ENCODE measurements at regions not wholly inside any gene's neighbourhood (a gene's known extent, or its start where the extent isn't known, plus 50 kb on each side); places are given as distances from the start of the nearest gene placed in this dataset.

DNA sequence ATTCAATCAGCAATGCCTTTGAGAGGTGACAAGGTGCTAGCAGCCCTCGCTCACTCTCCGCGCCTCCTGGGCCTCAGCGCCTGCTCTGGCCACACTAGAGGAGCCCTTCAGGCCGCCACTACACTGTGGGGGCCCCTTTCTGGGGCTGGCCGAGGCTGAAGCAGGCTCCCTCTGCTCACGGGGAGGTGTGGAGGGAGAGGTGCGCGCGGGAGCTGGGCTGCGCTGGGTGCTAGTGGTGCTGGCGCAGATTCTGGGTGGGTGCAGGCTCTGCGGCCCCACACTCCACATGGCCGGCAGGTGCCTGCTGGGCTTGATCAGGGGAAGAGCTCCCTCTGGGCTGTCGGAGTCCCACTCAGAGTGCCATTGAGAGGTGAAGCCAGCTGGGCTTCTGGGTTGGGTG lies 351.0 kb downstream of the GASK1B start:
- no peak overlapping the region for H3K27ac Mint-ChIP-seq
- H3K4me3 Mint-ChIP-seq = no peak overlapping the region
- no peaks in the 10 kb centered on the region for H3K4me1 Mint-ChIP-seq
- no peaks in the 10 kb centered on the region for H3K36me3 Mint-ChIP-seq
- DNase-seq (no peak), ATAC-seq (ENCODE audit: low read depth in 2 of 2) (no peak)
- H3K9me3 Mint-ChIP-seq = peaks cover 6 to 21% (median 12%) of the 10 kb centered on the region in 7 donors
- no peaks in the 10 kb centered on the region for H3K27me3 Mint-ChIP-seq

DNA sequence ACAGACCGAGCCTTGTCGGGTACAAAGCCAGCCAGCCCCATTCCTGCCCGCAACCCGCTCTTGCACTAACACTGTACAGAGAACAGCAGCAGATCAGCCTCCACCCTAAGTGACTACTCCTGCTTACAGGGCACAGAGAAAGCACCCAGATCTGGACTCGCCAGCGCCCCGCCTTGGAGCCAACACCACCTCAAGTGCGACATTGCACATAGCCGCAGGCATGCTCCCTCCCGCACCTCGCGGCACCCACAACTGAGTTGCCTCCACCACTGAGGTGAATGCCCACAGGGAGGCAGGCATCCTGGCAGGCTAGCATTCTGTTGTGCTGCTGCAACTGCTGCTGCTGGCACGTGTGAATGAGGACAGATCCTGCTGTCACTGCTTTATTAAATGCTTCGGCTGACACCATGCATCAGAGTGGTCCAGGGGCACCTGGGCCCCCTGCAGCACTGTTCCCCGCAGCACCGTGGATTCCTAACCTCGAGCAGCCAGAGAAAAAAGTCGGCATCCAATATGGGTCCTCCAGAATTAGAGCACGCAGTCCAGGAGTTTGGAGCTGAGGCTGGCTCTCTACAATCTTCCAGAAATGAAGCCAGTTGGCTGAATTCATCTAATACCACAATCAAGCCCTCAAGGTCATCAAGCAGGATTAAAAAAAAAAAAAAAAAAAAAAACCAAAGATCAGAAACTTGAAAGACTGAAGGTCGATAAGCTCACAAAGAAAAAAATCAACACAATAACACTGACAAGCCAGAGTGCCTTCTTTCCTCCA lies 352.9 kb downstream of the GASK1B start:
- DNase-seq = no peak
- Mint-ChIP-seq H3K4me1 (no peaks in the 10 kb centered on the region), H3K27ac (no peak overlapping the region), H3K9me3 (peaks cover 6 to 13% (median 9%) of the 10 kb centered on the region in 7 donors), H3K36me3 (no peaks in the 10 kb centered on the region), H3K27me3 (no peaks in the 10 kb centered on the region), H3K4me3 (no peak overlapping the region)
- ATAC-seq (ENCODE audit: low read depth in 2 of 2) = no peak

DNA sequence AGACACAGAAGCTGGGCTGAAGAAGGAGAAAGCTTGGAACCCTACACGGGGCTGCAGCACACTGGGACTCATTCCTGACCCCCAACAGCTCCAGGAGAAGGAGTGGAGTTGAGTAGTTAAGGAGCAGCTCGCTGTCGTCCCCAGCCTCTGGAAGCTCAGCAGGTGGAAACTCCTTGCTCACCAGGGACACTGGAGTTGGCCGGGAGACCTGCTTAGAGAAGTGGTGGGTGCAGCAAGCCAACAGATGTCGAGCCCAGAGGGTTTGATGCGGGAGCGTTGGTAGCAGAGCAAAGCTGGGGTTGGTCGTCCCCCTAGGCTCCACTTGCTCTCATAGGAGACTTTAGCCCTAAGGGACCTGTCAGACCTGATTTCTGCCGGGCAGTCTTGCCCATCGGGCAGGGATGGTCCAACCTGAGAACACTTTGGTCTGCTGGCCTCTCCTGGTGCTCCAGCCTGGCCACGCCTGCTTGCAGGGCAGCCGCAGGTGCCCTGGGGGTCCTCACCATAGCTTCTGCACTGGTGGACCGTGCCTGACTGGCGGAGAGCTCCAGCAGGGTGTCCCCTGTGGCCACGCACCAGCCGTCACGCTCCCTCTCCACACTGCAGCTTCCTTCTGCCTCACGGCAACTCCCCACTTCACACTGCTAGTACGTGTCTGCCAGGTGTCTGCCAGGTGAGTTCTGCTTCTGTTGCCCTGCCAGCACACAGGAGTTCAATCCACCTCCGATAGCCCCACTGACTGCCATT lies 353.7 kb downstream of the GASK1B start:
- no peaks in the 10 kb centered on the region for H3K36me3 Mint-ChIP-seq
- H3K27me3 Mint-ChIP-seq = no peaks in the 10 kb centered on the region
- DNase-seq = no peak
- H3K4me1 Mint-ChIP-seq = no peaks in the 10 kb centered on the region
- H3K4me3 Mint-ChIP-seq = no peak overlapping the region
- H3K9me3 Mint-ChIP-seq = peaks cover 5 to 12% (median 6%) of the 10 kb centered on the region in 7 donors
- no peak overlapping the region for H3K27ac Mint-ChIP-seq
- ATAC-seq (ENCODE audit: low read depth in 2 of 2) = no peak

DNA sequence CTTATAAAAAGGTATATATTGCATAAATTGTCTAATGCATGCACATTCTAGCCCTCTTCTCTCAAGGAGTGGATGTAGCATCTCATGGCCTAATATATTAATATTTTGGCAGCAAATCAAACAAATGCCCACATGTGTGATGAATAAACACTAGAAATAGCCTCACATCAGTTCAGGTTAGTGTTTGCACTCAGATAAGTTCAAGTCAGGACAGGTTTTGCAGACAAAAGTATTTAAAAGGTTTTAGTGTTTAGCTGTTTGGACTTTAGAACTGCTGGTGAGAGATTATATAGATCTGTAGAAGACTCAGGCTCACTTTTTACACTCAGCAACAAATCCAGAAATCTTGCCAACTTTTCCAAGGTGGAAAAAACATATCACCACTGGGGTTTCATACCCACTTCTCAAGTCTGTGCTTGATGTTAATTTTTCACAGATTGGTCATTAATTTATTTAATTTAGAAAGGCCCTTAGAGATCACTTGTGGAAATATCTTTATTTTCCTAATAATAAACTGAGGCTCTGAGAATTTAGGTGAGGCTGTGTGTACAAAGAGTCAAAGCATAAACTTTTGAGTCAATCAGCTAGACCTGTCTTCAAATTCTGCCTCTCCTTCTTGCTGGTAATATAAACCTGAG lies 362.6 kb downstream of the GASK1B start:
- ATAC-seq (ENCODE audit: low read depth in 2 of 2) (no peak), DNase-seq (no peak)
- no peaks in the 10 kb centered on the region for H3K4me1 Mint-ChIP-seq
- H3K27ac Mint-ChIP-seq = no peak overlapping the region
- H3K4me3 Mint-ChIP-seq = no peak overlapping the region
- H3K9me3 Mint-ChIP-seq = peaks cover 0 to 11% (median 3%) of the 10 kb centered on the region in 7 donors
- H3K36me3 Mint-ChIP-seq = no peaks in the 10 kb centered on the region
- no peaks in the 10 kb centered on the region for H3K27me3 Mint-ChIP-seq

DNA sequence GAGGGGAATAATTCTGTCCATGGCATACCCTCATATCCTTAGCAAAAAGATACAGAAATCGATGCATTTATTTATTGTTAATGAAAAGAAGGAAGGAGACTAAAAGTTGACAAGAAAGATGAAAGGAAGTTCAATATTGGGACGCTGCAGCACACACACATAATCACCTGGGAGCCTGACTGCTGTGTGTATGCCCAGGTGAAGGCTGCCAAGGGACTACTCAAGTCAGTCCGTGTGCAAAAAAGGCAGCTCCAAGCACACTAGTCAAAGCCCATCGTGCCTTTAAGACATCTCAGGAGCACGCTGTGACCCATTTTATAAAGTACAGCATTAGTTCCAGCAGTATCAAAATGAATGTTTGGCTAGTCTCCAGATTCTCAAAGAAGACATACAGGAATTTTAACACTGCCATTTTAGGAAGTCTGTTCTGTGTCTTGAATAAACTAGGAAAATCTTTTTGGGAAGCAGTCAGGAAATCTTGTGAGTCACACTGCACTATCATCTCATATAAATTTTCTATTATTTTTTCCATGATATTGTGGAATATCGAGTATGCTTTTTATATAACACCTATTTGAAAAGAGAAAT lies 363.9 kb downstream of the GASK1B start:
- DNase-seq = no peak
- Mint-ChIP-seq H3K36me3 (no peaks in the 10 kb centered on the region), H3K4me1 (no peaks in the 10 kb centered on the region), H3K27ac (no peak overlapping the region), H3K27me3 (no peaks in the 10 kb centered on the region), H3K4me3 (no peak overlapping the region), H3K9me3 (peaks cover 0 to 11% (median 3%) of the 10 kb centered on the region in 7 donors)
- ATAC-seq (ENCODE audit: low read depth in 2 of 2) = no peak

DNA sequence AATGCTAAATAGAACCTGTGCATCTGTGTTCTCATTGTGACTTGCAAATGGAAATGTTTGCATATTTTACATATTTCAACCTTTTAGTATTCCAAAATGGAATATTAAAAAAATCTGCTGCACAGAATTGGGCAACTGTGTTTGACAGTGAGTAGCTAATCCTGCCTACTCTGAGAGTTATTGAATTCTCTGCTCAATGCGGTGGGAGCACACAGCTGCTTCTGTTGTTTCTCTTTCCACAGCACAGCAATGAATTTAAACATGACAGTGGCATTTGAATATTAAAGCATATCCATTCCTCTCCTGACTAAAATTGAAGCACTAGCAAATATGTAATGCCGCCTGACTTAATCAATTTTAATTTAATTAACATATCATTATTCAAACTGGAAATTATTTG lies 366.6 kb downstream of the GASK1B start:
- DNase-seq (no peak), ATAC-seq (ENCODE audit: low read depth in 2 of 2) (no peak)
- H3K27ac Mint-ChIP-seq = no peak overlapping the region
- no peaks in the 10 kb centered on the region for H3K36me3 Mint-ChIP-seq
- no peak overlapping the region for H3K4me3 Mint-ChIP-seq
- no peaks in the 10 kb centered on the region for H3K9me3 Mint-ChIP-seq
- no peaks in the 10 kb centered on the region for H3K27me3 Mint-ChIP-seq
- H3K4me1 Mint-ChIP-seq = no peaks in the 10 kb centered on the region

DNA sequence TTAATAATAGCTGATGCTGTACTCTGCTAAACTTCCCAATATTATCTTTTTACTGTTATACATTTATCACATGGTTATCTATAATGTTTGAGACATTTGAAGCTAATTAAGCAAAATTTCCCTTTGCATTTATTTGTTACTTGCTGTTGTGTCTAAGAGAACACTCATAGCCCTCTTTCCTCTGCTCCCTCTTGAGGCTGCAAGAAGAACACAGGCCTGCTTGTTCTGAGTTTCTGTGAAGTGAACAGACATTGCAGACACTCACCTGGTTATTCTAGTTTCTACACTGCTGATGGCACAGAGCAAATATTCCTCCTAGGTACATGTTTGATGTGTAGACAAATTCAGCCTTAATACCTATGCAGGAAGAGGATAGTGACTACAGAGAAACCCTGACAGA lies 367.8 kb downstream of the GASK1B start:
- DNase-seq (no peak), ATAC-seq (ENCODE audit: low read depth in 2 of 2) (no peak)
- no peak overlapping the region for H3K4me3 Mint-ChIP-seq
- no peak overlapping the region for H3K27ac Mint-ChIP-seq
- peaks cover 0 to under 1% (median 0%) of the 10 kb centered on the region in 7 donors for H3K9me3 Mint-ChIP-seq
- H3K4me1 Mint-ChIP-seq = no peaks in the 10 kb centered on the region
- H3K27me3 Mint-ChIP-seq = no peaks in the 10 kb centered on the region
- no peaks in the 10 kb centered on the region for H3K36me3 Mint-ChIP-seq

DNA sequence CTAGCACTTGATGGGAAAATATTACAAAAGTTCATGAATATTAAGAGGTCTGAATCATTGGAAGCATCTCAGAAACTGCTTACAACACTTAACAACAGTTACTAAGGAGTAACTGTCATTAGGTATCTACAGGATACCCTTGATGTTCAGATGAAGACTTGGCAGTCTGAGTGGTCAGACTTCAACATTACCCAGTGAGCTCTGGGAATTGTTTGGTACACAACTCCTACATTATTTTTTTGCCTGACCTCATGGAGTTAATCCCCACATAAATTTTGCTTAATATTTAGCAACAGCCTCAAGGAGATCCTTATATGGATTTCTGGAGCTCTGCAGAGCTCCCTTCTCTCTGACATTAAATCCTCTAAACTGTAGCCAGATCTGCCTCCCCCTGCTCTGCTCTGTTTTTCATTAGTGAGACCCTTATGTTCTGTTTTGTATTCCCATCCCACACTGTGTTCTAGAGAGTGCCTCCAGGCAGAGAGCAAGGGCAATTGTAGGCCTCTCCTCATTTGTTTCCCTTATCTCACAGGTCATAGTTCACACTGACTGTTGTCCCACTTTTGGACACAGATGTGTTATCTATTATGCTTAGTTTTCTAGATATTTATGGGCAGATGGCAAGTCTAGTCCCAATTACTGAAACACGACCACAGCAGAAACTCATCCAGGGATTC lies 368.8 kb downstream of the GASK1B start:
- Mint-ChIP-seq H3K27ac (no peak overlapping the region), H3K4me1 (no peaks in the 10 kb centered on the region), H3K9me3 (peaks cover 0 to 2% (median 0%) of the 10 kb centered on the region in 7 donors), H3K4me3 (no peak overlapping the region), H3K36me3 (no peaks in the 10 kb centered on the region), H3K27me3 (no peaks in the 10 kb centered on the region)
- DNase-seq = no peak
- no peak for ATAC-seq (ENCODE audit: low read depth in 2 of 2)

DNA sequence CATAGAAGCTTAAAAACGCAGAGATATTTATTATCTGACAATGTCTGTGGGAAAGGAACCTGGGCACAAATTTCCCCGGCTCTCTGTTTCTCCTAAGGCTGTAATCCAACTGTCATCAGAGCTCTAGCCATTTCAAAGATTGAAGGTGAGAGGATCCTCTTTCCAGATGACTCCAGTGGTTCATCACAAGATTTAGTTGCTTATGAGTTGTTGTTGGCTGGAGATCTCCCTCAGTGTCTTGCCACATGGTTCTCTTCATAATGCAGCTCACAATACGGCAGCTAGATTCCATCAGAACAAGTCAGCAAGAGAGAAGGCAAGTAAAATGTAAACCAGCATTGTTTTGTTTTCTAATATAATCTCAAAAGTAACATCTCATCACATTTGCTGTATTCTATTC lies 369.4 kb downstream of the GASK1B start:
- no peaks in the 10 kb centered on the region for H3K36me3 Mint-ChIP-seq
- H3K27me3 Mint-ChIP-seq = no peaks in the 10 kb centered on the region
- H3K4me1 Mint-ChIP-seq = no peaks in the 10 kb centered on the region
- H3K27ac Mint-ChIP-seq = no peak overlapping the region
- peaks cover 0 to 4% (median 1%) of the 10 kb centered on the region in 7 donors for H3K9me3 Mint-ChIP-seq
- ATAC-seq (ENCODE audit: low read depth in 2 of 2) = no peak
- DNase-seq = no peak
- H3K4me3 Mint-ChIP-seq = no peak overlapping the region

DNA sequence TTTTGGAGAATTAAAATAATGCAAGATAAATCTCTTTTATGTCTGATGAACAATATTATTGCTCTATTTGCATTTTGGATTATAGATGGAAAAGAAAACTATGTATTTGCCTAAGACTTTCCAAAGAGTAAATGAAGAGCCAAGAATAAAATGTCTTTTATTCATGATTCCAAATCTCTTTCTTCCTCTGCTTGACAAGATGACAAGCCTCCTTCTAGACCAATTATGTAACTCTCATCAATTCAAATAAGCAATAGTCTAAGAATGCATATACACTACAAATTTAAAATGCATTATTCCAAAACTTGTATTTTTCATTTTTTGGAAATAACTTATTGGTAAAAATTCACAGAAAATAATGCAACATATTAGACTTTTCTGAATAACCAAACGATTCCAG lies 377.3 kb downstream of the GASK1B start:
- Mint-ChIP-seq H3K27me3 (no peaks in the 10 kb centered on the region), H3K36me3 (no peaks in the 10 kb centered on the region), H3K4me3 (no peak overlapping the region), H3K9me3 (peaks cover 0 to 4% (median 1%) of the 10 kb centered on the region in 7 donors), H3K27ac (no peak overlapping the region), H3K4me1 (no peaks in the 10 kb centered on the region)
- DNase-seq = no peak
- no peak for ATAC-seq (ENCODE audit: low read depth in 2 of 2)

DNA sequence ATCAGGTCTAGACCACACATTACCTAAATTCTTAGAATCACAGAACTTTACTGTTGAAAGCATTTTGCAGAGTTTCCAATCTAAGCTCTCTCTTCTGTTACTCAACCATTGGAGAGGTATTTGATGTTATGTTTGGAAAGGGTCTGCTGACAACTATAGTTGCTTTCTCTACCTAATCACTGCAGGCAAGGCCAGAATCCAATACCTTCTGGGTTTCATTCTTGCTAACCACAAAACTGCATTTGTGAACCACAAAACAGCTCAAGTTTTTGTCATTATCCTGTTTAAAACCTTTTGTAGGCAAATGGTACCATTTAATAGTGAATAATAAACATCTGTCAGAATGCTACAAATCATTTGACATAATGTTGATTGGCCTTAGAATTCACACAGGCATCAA lies 380.1 kb downstream of the GASK1B start:
- DNase-seq (no peak), ATAC-seq (ENCODE audit: low read depth in 2 of 2) (no peak)
- Mint-ChIP-seq H3K27ac (no peak overlapping the region), H3K27me3 (no peaks in the 10 kb centered on the region), H3K4me1 (no peaks in the 10 kb centered on the region), H3K36me3 (no peaks in the 10 kb centered on the region), H3K9me3 (peaks cover 0 to under 1% (median 0%) of the 10 kb centered on the region in 7 donors), H3K4me3 (no peak overlapping the region)

DNA sequence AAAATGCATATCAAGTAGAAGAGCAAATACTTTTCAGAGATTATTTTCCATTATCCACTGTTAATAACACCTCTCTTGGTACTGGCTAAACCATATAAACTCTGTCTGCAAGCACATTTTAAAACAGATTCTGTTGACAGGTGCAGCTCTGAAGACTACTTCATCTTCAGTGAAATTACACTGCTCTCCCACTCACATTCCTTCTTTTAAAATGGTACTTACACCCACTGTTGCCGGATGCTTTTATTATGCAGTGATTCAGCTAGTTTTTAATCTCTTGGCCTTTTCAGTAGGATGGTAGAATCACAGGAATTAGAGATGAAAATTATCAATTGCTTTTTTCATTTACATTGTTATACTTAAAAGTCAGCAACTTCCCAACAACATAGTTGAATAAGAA lies 381.6 kb downstream of the GASK1B start:
- Mint-ChIP-seq H3K27me3 (no peaks in the 10 kb centered on the region), H3K4me3 (no peak overlapping the region), H3K36me3 (no peaks in the 10 kb centered on the region), H3K9me3 (peaks cover 0 to 5% (median 0%) of the 10 kb centered on the region in 7 donors), H3K27ac (no peak overlapping the region), H3K4me1 (no peaks in the 10 kb centered on the region)
- ATAC-seq (ENCODE audit: low read depth in 2 of 2) (no peak), DNase-seq (no peak)

DNA sequence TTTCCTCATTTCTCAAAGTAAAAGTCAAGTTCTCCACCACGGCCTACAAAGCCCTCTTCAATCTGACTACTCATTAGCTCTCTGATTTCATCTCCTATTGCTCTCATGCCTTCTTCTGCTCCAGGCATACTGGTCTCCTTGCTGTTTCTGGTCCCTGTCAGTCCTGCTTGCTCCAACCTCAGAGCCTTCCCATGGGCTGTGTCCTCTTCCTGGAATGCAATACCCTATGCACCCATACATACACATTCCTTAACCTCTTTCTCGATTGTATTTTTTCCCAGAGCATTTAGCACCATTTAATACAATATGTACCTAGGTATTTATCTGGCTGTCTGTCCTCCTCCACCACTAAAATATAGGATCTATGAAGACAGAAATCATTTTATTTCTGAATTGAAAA lies 385.2 kb downstream of the GASK1B start:
- Mint-ChIP-seq H3K9me3 (peaks cover 0 to 5% (median 0%) of the 10 kb centered on the region in 7 donors), H3K27ac (no peak overlapping the region), H3K4me1 (no peaks in the 10 kb centered on the region), H3K36me3 (no peaks in the 10 kb centered on the region), H3K4me3 (no peak overlapping the region), H3K27me3 (no peaks in the 10 kb centered on the region)
- ATAC-seq (ENCODE audit: low read depth in 2 of 2) (no peak), DNase-seq (no peak)
